ENCODE measurements at regions not wholly inside any gene's neighbourhood (a gene's known extent, or its start where the extent isn't known, plus 50 kb on each side); places are given as distances from the start of the nearest gene placed in this dataset.

GRCh38 chr3:124156866-124157712, 165.2 kb upstream of the ROPN1 start:
- TF ChIP-seq CTCF (IDR thresholded peaks at IDR 0.05; ENCODE audit: low read length): no peak
- no peak for TF ChIP-seq EZH2 (IDR thresholded peaks at IDR 0.05; ENCODE audit: borderline replicate concordance, low read length)
